Gastrocnemius medialis (tissue), 4 donors: ENCODE measurements at regions not wholly inside any gene's neighbourhood (a gene's known extent, or its start where the extent isn't known, plus 50 kb on each side); places are given as distances from the start of the nearest gene placed in this dataset.
"Not testable (repeated sequence)": the region's sequence is repeated elsewhere in the genome, so short reads cannot be mapped to it uniquely, and the experiment has no call there.

ENCODE experiments used
- ATAC-seq, 2 donors: fragments of 150-250 bp; one replicate each; pipeline ENCODE4 v1.9.1; 2016
- DNase-seq, 2 donors: peaks; one replicate each; pipeline ENCODE4 v3.0.0-alpha.2; 2019
- H3K27ac ChIP-seq, 4 donors: fragments of 200-600 bp; sonication (generic); 1 replicate in 1 of 4; 2 replicates in 3 of 4; pipeline ENCODE4 v1.5.1; 2016 to 2018; ENCODE audit warnings: mild to moderate bottlenecking in 2 of 4, moderate library complexity in 1 of 4
- H3K27me3 ChIP-seq, 3 donors: fragments of 200-600 bp; sonication (generic) in 2 of 3; 1 replicate in 1 of 3; 2 replicates in 2 of 3; pipeline versions ENCODE4 v1.5.1 to v1.6.0; 2016 to 2019; ENCODE audit warnings: mild to moderate bottlenecking in 1 of 3, moderate library complexity in 1 of 3
- H3K36me3 ChIP-seq, 2 donors: fragments of 200-600 bp; sonication (generic) in 1 of 2; one replicate each; pipeline ENCODE4 v1.5.1; 2017 to 2018
- H3K4me1 ChIP-seq, 2 donors: fragments of 200-600 bp; sonication (generic) in 1 of 2; one replicate each; pipeline ENCODE4 v1.5.1; 2016 to 2017; ENCODE audit warnings: mild to moderate bottlenecking in 2 of 2
- H3K4me3 ChIP-seq, 4 donors: fragments of 200-600 bp; sonication (generic) in 3 of 4; 1 replicate in 1 of 4; 2 replicates in 3 of 4; pipeline ENCODE4 v1.5.1; 2016 to 2019; ENCODE audit warnings: mild to moderate bottlenecking in 2 of 4
- H3K9me3 ChIP-seq, 3 donors: fragments of 200-600 bp; sonication (generic) in 2 of 3; 1 replicate in 1 of 3; 2 replicates in 2 of 3; pipeline ENCODE4 v1.5.1; 2016 to 2019
- CTCF ChIP-seq, 5 experiments: fragments of 450-650 bp in 3 of 5; fragments of 200-600 bp in 2 of 5; sonication (generic) in 2 of 5; IDR thresholded peaks in 4 of 5; conservative IDR thresholded peaks in 1 of 5; 1 replicate in 4 of 5; 2 replicates in 1 of 5; pipeline ENCODE4 v1.5.1; 2016 to 2019; ENCODE audit warnings: antibody characterized with exemption in 5 of 5, mild to moderate bottlenecking in 3 of 5, moderate library complexity in 3 of 5
- POLR2A ChIP-seq, 2 donors: fragments of 450-650 bp; IDR thresholded peaks; one replicate each; pipeline ENCODE4 v1.6.1; 2017; ENCODE audit warnings: antibody characterized with exemption in 2 of 2, mild to moderate bottlenecking in 2 of 2, moderate library complexity in 2 of 2
- in situ Hi-C, 4 donors: fragments of 200-750 bp; cut with MboI; loops; one replicate each; pipeline versions ENCODE4 v1.15.0 to v1.8.0; 2017; ENCODE audit warnings: low sequenced_read_pairs in 4 of 4
- intact Hi-C: fragments of 100-400 bp; cut with DNase I; formaldehyde crosslinking; loops from one replicate; pipeline ENCODE4 v1.15.1; 2023; ENCODE audit warnings: low total_unique reads

DNA sequence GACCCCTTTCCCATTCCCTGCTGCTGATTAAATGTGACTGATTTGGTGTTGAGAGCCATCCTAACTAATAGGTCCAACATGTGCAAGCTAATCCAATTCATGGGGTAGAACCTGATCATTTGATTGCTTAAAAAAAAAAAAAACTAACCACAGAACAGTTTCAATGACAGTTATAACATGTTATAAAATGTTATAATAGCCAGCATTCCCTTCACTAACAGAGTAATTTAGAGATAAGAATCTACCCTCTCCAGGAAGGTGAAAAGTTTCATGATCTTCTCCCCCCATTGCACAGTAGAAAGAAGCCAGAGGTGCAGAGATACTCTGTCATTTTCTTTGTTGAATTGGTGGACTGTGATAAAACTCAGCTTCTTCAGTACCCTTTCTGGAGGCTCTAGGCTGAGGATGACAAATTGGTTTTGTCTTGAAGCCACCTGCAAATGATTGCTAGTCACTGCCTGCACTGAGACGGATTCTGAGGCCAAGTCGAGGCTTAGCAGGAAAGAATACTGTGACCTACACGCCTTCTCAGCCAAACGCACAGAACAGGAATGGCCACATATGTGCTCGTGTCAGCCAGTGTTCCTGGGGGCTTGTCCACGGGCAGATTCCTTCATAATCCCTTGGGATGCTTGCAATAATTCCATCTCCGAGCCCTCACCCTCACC, 215.7 kb upstream of the IRF2BP2 start:
- Histone ChIP-seq H3K4me3 (no peak overlapping the region), H3K27me3 (no peaks in the 10 kb centered on the region), H3K27ac (no peak overlapping the region), H3K9me3 (no peaks in the 10 kb centered on the region), H3K36me3 (no peaks in the 10 kb centered on the region), H3K4me1 (no peaks in the 10 kb centered on the region)
- in situ Hi-C loops: loop anchor here in 1 of 4 donors (25.0 kb wide), 1 partner anchor 88 kb away; no protein-coding TSS in a partner anchor
- TF ChIP-seq CTCF (IDR thresholded peaks at IDR 0.05 in 4 of 5, conservative IDR thresholded peaks at IDR 0.05 in 1 of 5) (no peak), POLR2A (IDR thresholded peaks at IDR 0.05) (no peak)
- DNase-seq: no peak
- intact Hi-C loops: no loop called here
- no peak for ATAC-seq

- H3K27me3 ChIP-seq, intact Hi-C loops, DNase-seq, ATAC-seq, H3K27ac ChIP-seq, H3K36me3 ChIP-seq, H3K4me3 ChIP-seq, H3K4me1 ChIP-seq, H3K9me3 ChIP-seq: not testable (repeated sequence)
- in situ Hi-C loops: loop anchor here in 1 of 4 donors (25.0 kb wide), 1 partner anchor 88 kb away; no protein-coding TSS in a partner anchor
Measured at GRCh38 chr1:234824836-234825235, 214.9 kb upstream of the IRF2BP2 start.

DNA sequence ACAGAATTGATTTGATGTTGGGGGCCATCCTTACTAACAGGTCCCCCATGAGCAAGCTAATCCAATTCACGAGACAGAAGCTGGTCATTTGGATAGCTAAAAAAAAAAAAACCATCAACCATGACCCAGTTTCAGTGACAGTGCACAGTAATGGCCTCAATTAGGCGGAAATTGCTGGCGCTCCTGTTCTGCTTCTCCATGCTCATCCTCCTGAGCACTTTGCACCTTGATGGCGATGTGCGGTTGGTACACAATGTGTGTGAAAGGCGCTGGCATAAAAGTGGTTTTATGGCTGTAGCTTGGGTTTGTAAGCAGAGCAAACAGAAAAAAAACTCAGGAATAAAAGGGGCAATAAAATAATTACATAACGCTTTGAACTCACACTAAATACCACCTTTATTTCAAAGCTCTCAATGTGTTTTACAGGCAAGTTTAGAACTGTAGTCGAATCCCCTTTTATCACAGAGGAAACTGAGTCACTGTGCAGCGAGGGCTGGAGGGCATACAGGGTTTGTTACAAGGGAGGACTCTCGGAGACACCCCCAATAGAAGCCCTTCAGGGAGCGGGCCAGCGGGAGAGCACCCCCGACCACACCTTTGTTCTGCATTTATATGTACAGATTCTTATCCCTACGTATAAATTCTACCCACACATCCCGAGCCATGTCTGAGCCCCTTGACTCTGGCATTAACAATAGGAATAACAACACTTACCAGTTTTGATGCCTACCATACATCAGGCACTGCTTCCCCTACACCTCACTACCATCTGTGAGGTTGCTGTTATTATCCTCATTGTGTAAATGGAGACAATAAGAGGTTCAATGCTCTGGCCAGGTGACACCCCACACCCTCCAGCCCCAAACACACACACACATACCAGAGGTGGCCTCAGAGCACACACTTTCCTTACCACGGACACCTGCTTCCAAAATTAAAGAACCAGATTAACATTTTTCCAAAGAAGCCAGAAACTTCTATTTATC, 213.5 kb upstream of the IRF2BP2 start:
- H3K27ac ChIP-seq: no peak overlapping the region
- in situ Hi-C loops: no loop called here

DNA sequence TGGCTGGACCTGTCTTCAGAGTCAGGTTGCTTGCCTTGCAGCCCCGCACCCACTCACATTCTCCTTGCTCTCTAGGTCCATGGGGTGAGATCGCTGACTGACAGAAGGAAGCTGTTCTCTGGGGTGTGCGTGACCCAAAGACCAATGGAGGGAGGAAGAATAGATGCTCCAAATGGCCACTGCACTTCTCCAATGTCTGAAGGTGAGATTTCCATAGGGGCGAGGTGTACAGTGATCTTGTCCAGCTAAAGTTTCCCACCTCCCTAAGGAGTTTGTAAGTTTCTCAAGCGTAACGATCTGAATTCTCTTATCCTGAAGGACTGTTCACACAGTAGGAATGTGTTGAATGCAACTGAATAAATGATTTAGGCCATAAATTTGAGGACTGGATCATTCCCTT, 211.9 kb upstream of the IRF2BP2 start:
- intact Hi-C loops (loop anchor here (2.0 kb wide), 1 partner anchor 41 kb away; no protein-coding TSS in a partner anchor), in situ Hi-C loops (no loop called here)
- DNase-seq: no peak
- H3K4me1 ChIP-seq: peaks cover 6% of the 10 kb centered on the region in 2 donors
- no peak for ATAC-seq
- no peaks in the 10 kb centered on the region for H3K36me3 ChIP-seq
- no peaks in the 10 kb centered on the region for H3K9me3 ChIP-seq
- no peak overlapping the region for H3K27ac ChIP-seq
- TF ChIP-seq CTCF (IDR thresholded peaks at IDR 0.05 in 4 of 5, conservative IDR thresholded peaks at IDR 0.05 in 1 of 5): no peak
- TF ChIP-seq POLR2A (IDR thresholded peaks at IDR 0.05): no peak
- H3K27me3 ChIP-seq: no peaks in the 10 kb centered on the region
- H3K4me3 ChIP-seq: no peak overlapping the region

More for the DNA sequence above, 213.5 kb upstream of the IRF2BP2 start:
- DNase-seq (no peak), ATAC-seq (no peak)
- TF ChIP-seq POLR2A (IDR thresholded peaks at IDR 0.05) (no peak), CTCF (IDR thresholded peaks at IDR 0.05 in 4 of 5, conservative IDR thresholded peaks at IDR 0.05 in 1 of 5) (no peak)
- intact Hi-C loops: no loop called here
- H3K4me3 ChIP-seq: no peak overlapping the region
- no peaks in the 10 kb centered on the region for H3K4me1 ChIP-seq
- H3K9me3 ChIP-seq: no peaks in the 10 kb centered on the region
- H3K36me3 ChIP-seq: no peaks in the 10 kb centered on the region
- no peaks in the 10 kb centered on the region for H3K27me3 ChIP-seq

DNA sequence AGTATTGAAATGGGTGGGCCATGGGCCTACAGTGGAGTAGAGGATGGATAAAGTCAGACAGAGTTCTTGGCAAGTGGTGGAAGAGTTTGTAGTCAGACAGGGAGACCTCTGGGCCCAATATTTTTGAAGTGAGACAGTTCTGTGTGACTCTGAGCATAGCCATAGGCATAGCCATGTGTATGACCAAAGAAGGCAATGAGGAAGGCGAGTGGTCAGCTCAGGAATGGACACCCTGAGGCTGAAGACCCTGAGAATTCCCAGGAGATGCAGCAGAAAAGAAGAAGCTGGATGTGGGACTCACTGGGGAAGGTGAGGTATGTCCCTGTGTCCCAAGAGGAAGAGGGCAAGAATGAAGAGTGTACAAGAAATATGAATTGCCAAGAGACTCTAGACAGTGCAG, 210.6 kb upstream of the IRF2BP2 start:
- Histone ChIP-seq H3K4me3 (no peak overlapping the region), H3K27me3 (no peaks in the 10 kb centered on the region), H3K27ac (no peak overlapping the region), H3K9me3 (no peaks in the 10 kb centered on the region), H3K36me3 (no peaks in the 10 kb centered on the region), H3K4me1 (peaks cover 6 to 7% of the 10 kb centered on the region in 2 donors)
- ATAC-seq (no peak), DNase-seq (no peak)
- in situ Hi-C loops: no loop called here
- no peak for TF ChIP-seq CTCF (IDR thresholded peaks at IDR 0.05 in 4 of 5, conservative IDR thresholded peaks at IDR 0.05 in 1 of 5)
- no peak for TF ChIP-seq POLR2A (IDR thresholded peaks at IDR 0.05)
- intact Hi-C loops: loop anchor here (2.0 kb wide), 1 partner anchor 42 kb away; no protein-coding TSS in a partner anchor

GRCh38 chr1:234819845-234820244, 209.9 kb upstream of the IRF2BP2 start:
- H3K4me1 ChIP-seq, ATAC-seq, H3K27me3 ChIP-seq, H3K9me3 ChIP-seq, H3K36me3 ChIP-seq, H3K27ac ChIP-seq, DNase-seq, H3K4me3 ChIP-seq, in situ Hi-C loops: not testable (repeated sequence)
- intact Hi-C loops: loop anchor here (2.0 kb wide), 1 partner anchor 43 kb away; no protein-coding TSS in a partner anchor

GRCh38 chr1:234818040-234818387, 208.0 kb upstream of the IRF2BP2 start:
- intact Hi-C loops, H3K4me1 ChIP-seq, H3K36me3 ChIP-seq, H3K27me3 ChIP-seq, in situ Hi-C loops, H3K9me3 ChIP-seq, ATAC-seq, H3K4me3 ChIP-seq: not testable (repeated sequence)
- peak in 1 of 2 donors; percentile 24 for DNase-seq
- peak overlapping the region in 3 of 4 donors; percentile 66 to 74 (median 71) for H3K27ac ChIP-seq
